DOHH2 (cell line): ENCODE measurements at regions not wholly inside any gene's neighbourhood (a gene's known extent, or its start where the extent isn't known, plus 50 kb on each side); places are given as distances from the start of the nearest gene placed in this dataset.

ENCODE experiments used
- H3F3A ChIP-seq: fragments of 200-600 bp; sonication (generic), shearing (Covaris generic); 2 replicates; pipeline ENCODE4 v1.6.0; 2016; ENCODE audit warnings: antibody characterized with exemption, mild to moderate bottlenecking; ENCODE audit not compliant: control insufficient read depth, insufficient read depth
- H3K27ac ChIP-seq: fragments of 200-600 bp; sonication (generic); 2 replicates; pipeline ENCODE4 v1.5.1; 2014; ENCODE audit warnings: low read depth, mild to moderate bottlenecking, low read length, moderate library complexity
- H3K27me3 ChIP-seq: fragments of 200-600 bp; sonication (generic); 2 replicates; pipeline ENCODE4 v1.6.1; 2014; ENCODE audit warnings: mild to moderate bottlenecking, low read length, mixed read lengths; ENCODE audit not compliant: control insufficient read depth
- H3K36me3 ChIP-seq: fragments of 200-600 bp; sonication (generic); 2 replicates; pipeline ENCODE4 v1.6.1; 2014; ENCODE audit warnings: mild to moderate bottlenecking, low read length, moderate library complexity, mixed read lengths; ENCODE audit not compliant: control insufficient read depth
- H3K4me1 ChIP-seq: fragments of 200-600 bp; sonication (generic); 2 replicates; pipeline ENCODE4 v1.6.1; 2014; ENCODE audit warnings: mild to moderate bottlenecking, low read length, mixed read lengths; ENCODE audit not compliant: control insufficient read depth
- H3K4me2 ChIP-seq: fragments of 200-600 bp; sonication (generic); 2 replicates; pipeline ENCODE4 v1.6.0; 2014; ENCODE audit warnings: mild to moderate bottlenecking, low read length, moderate library complexity
- H3K4me3 ChIP-seq: fragments of 200-600 bp; sonication (generic); 2 replicates; pipeline ENCODE4 v1.5.1; 2014; ENCODE audit warnings: mild to moderate bottlenecking, low read length, mixed read lengths
- H3K79me2 ChIP-seq: fragments of 200-600 bp; sonication (generic); 2 replicates; pipeline ENCODE4 v1.6.1; 2014; ENCODE audit warnings: mild to moderate bottlenecking, low read length, mixed read lengths; ENCODE audit not compliant: control insufficient read depth
- H3K9me2 ChIP-seq: fragments of 200-600 bp; sonication (generic); replicated peaks from 2 replicates; pipeline ENCODE4 v1.6.1; 2014; ENCODE audit warnings: mild to moderate bottlenecking, low read length, mixed read lengths; ENCODE audit not compliant: control insufficient read depth
- H3K9me3 ChIP-seq: fragments of 200-600 bp; sonication (generic); 2 replicates; pipeline ENCODE4 v1.6.1; 2014; ENCODE audit warnings: antibody characterized with exemption, low read length, mixed read lengths; ENCODE audit not compliant: control insufficient read depth, insufficient read depth
- H4K20me1 ChIP-seq: fragments of 200-600 bp; sonication (generic); 2 replicates; pipeline ENCODE4 v1.6.0; 2014; ENCODE audit warnings: low read depth, mild to moderate bottlenecking, antibody characterized with exemption, low read length, moderate library complexity; ENCODE audit not compliant: control insufficient read depth, insufficient read depth
- EZH2phosphoT487 ChIP-seq: fragments of 200-600 bp; sonication (generic); IDR thresholded peaks from 2 replicates; pipeline ENCODE4 v1.6.1; 2017; ENCODE audit warnings: borderline replicate concordance, mild to moderate bottlenecking, antibody characterized with exemption, low read length, moderate library complexity, mixed read lengths
- TF ChIP-seq, protein P1 (sequence below): fragments of 200-600 bp; sonication (generic); IDR thresholded peaks from one replicate; pipeline ENCODE4 v1.5.1; 2014; ENCODE audit warnings: antibody characterized with exemption, mild to moderate bottlenecking, low read depth, low read length; ENCODE audit not compliant: poor library complexity, severe bottlenecking

GRCh38 chr6:113511100-113511499, 346.0 kb upstream of the MARCKS start:
- no peaks in the 10 kb centered on the region for H3K79me2 ChIP-seq
- H3F3A ChIP-seq = no peaks in the 10 kb centered on the region
- H3K9me3 ChIP-seq = no peaks in the 10 kb centered on the region
- no peaks in the 10 kb centered on the region for H3K27me3 ChIP-seq
- no peak overlapping the region for H3K27ac ChIP-seq
- no peaks in the 10 kb centered on the region for H3K4me1 ChIP-seq
- TF ChIP-seq EZH2phosphoT487 = no peak
- TF ChIP-seq, protein P1, sequence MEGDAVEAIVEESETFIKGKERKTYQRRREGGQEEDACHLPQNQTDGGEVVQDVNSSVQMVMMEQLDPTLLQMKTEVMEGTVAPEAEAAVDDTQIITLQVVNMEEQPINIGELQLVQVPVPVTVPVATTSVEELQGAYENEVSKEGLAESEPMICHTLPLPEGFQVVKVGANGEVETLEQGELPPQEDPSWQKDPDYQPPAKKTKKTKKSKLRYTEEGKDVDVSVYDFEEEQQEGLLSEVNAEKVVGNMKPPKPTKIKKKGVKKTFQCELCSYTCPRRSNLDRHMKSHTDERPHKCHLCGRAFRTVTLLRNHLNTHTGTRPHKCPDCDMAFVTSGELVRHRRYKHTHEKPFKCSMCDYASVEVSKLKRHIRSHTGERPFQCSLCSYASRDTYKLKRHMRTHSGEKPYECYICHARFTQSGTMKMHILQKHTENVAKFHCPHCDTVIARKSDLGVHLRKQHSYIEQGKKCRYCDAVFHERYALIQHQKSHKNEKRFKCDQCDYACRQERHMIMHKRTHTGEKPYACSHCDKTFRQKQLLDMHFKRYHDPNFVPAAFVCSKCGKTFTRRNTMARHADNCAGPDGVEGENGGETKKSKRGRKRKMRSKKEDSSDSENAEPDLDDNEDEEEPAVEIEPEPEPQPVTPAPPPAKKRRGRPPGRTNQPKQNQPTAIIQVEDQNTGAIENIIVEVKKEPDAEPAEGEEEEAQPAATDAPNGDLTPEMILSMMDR = no peak
- H3K9me2 ChIP-seq = no peaks in the 10 kb centered on the region
- H3K4me3 ChIP-seq = no peak overlapping the region
- no peak overlapping the region for H3K4me2 ChIP-seq
- H4K20me1 ChIP-seq = no peaks in the 10 kb centered on the region
- H3K36me3 ChIP-seq = no peaks in the 10 kb centered on the region

DNA sequence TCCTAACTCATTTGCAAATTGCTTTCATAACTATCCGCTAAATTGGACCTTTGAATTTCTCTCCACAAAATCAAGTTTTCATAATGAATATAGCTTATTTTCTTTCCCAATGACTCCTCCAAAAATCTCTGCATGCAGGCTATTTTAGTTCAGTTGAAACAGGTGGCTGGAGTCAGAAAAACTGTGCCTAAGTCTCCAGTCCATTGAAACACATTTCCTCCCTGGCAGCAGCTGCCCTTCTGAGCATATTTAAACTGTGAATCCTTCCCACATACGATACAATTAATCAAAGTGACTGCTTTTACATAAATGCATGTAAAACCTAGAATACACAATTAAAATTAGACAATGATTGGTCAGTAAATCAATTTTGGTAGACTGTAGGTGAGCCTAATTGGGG, 344.6 kb upstream of the MARCKS start:
- Histone ChIP-seq H3K27ac (no peak overlapping the region), H3K27me3 (no peaks in the 10 kb centered on the region), H4K20me1 (no peaks in the 10 kb centered on the region)

GRCh38 chr6:113513086-113513485, 344.1 kb upstream of the MARCKS start:
- H3K79me2 ChIP-seq = no peaks in the 10 kb centered on the region
- H3K4me3 ChIP-seq = no peak overlapping the region
- no peaks in the 10 kb centered on the region for H3K9me2 ChIP-seq
- no peak overlapping the region for H3K27ac ChIP-seq
- no peaks in the 10 kb centered on the region for H3K36me3 ChIP-seq
- no peaks in the 10 kb centered on the region for H3K27me3 ChIP-seq
- H4K20me1 ChIP-seq = no peaks in the 10 kb centered on the region
- TF ChIP-seq EZH2phosphoT487 = no peak
- TF ChIP-seq, protein P1 = no peak
- no peaks in the 10 kb centered on the region for H3K9me3 ChIP-seq
- H3K4me1 ChIP-seq = no peaks in the 10 kb centered on the region
- H3K4me2 ChIP-seq = no peak overlapping the region
- no peaks in the 10 kb centered on the region for H3F3A ChIP-seq

More for the DNA sequence above, 344.6 kb upstream of the MARCKS start:
- H3K9me3 ChIP-seq = no peaks in the 10 kb centered on the region
- no peaks in the 10 kb centered on the region for H3K36me3 ChIP-seq
- H3K4me3 ChIP-seq = no peak overlapping the region
- no peaks in the 10 kb centered on the region for H3K4me1 ChIP-seq
- no peaks in the 10 kb centered on the region for H3K79me2 ChIP-seq
- no peak overlapping the region for H3K4me2 ChIP-seq
- no peaks in the 10 kb centered on the region for H3F3A ChIP-seq
- TF ChIP-seq EZH2phosphoT487 = no peak
- TF ChIP-seq, protein P1 = no peak
- H3K9me2 ChIP-seq = no peaks in the 10 kb centered on the region
